HG03097 (cell line): ENCODE measurements at regions not wholly inside any gene's neighbourhood (a gene's known extent, or its start where the extent isn't known, plus 50 kb on each side); places are given as distances from the start of the nearest gene placed in this dataset.
"Not testable (repeated sequence)": the region's sequence is repeated elsewhere in the genome, so short reads cannot be mapped to it uniquely, and the experiment has no call there.

Experiments used
- ATAC-seq: cut with Tn5 transposase; IDR thresholded peaks from one replicate; pipeline ENCODE4 v1.9.1; 2021; ENCODE audit not compliant: unreplicated experiment, low FRiP score

GRCh38 chr7:142539901-142540300 lies 209.4 kb upstream of the PRSS1 start:
- no peak for ATAC-seq

- no peak for ATAC-seq
Measured at GRCh38 chr7:142537760-142538159, 211.5 kb upstream of the PRSS1 start.

- peak; percentile 91 for ATAC-seq
Measured at GRCh38 chr7:142535123-142535779, 214.0 kb upstream of the PRSS1 start.

GRCh38 chr7:142534726-142535122 lies 214.5 kb upstream of the PRSS1 start:
- no peak for ATAC-seq

- ATAC-seq: no peak
Measured at GRCh38 chr7:142533920-142534319, 215.4 kb upstream of the PRSS1 start.

GRCh38 chr7:142529591-142529990 lies 219.7 kb upstream of the PRSS1 start:
- ATAC-seq: no peak

GRCh38 chr7:142528608-142529408 lies 220.5 kb upstream of the PRSS1 start:
- no peak for ATAC-seq

GRCh38 chr7:142523821-142524460 lies 225.3 kb upstream of the PRSS1 start:
- ATAC-seq: no peak

- no peak for ATAC-seq
Measured at GRCh38 chr7:142522735-142523134, 226.5 kb upstream of the PRSS1 start.

GRCh38 chr7:142520885-142521284 lies 228.4 kb upstream of the PRSS1 start:
- ATAC-seq: not testable (repeated sequence)

- ATAC-seq: not testable (repeated sequence)
Measured at GRCh38 chr7:142520455-142520854, 228.8 kb upstream of the PRSS1 start.

- ATAC-seq: no peak
Measured at GRCh38 chr7:142519079-142520078, 229.9 kb upstream of the PRSS1 start.

- peak; percentile 83 for ATAC-seq
Measured at GRCh38 chr7:142516038-142516501, 233.2 kb upstream of the PRSS1 start.

- ATAC-seq: not testable (repeated sequence)
Measured at GRCh38 chr7:142514716-142515115, 234.6 kb upstream of the PRSS1 start.

GRCh38 chr7:142513178-142513955 lies 235.9 kb upstream of the PRSS1 start:
- ATAC-seq: no peak

- no peak for ATAC-seq
Measured at GRCh38 chr7:142511801-142512200, 237.5 kb upstream of the PRSS1 start.

GRCh38 chr7:142511374-142511773 lies 237.9 kb upstream of the PRSS1 start:
- no peak for ATAC-seq

- not testable (repeated sequence) for ATAC-seq
Measured at GRCh38 chr7:142509235-142509634, 240.0 kb upstream of the PRSS1 start.

GRCh38 chr7:142508251-142508650 lies 241.0 kb upstream of the PRSS1 start:
- no peak for ATAC-seq
